ENCODE measurements at regions not wholly inside any gene's neighbourhood (a gene's known extent, or its start where the extent isn't known, plus 50 kb on each side); places are given as distances from the start of the nearest gene placed in this dataset.

DNA sequence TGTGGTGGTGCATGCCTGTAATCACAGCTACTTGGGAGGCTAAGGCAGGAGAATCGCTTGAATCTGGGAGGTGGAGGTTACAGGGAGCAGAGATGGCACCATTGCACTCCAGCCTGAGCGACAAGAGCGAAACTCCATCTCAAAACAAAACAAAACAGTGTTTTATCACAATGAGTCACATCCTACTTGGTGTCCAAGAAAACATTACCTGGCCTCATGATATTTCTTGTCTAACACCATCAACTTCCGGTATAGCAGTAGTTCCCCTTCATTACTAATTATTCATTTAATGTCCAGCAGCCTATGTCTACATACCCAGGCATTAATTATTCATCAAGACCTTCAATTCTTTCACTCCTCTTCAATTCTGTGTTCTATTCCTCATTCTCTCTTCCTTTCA is 115.5 kb downstream of the CCDC59 start:
- WGBS (ENCODE audit: insufficient coverage): 92% methylated on average over 2 of the region's 4 CpGs
- Mint-ChIP-seq H3K4me3 (no peak overlapping the region), H3K27me3 (no peaks in the 10 kb centered on the region), H3K27ac (no peak overlapping the region), H3K9me3 (ENCODE audit: insufficient read depth) (peaks cover 4% of the 10 kb centered on the region), H3K4me1 (no peaks in the 10 kb centered on the region)
- no peak for TF ChIP-seq EZH2 (IDR thresholded peaks at IDR 0.05; ENCODE audit: borderline replicate concordance, insufficient read depth, low read depth, low read length, poor library complexity, severe bottlenecking)
- TF ChIP-seq, protein P1, sequence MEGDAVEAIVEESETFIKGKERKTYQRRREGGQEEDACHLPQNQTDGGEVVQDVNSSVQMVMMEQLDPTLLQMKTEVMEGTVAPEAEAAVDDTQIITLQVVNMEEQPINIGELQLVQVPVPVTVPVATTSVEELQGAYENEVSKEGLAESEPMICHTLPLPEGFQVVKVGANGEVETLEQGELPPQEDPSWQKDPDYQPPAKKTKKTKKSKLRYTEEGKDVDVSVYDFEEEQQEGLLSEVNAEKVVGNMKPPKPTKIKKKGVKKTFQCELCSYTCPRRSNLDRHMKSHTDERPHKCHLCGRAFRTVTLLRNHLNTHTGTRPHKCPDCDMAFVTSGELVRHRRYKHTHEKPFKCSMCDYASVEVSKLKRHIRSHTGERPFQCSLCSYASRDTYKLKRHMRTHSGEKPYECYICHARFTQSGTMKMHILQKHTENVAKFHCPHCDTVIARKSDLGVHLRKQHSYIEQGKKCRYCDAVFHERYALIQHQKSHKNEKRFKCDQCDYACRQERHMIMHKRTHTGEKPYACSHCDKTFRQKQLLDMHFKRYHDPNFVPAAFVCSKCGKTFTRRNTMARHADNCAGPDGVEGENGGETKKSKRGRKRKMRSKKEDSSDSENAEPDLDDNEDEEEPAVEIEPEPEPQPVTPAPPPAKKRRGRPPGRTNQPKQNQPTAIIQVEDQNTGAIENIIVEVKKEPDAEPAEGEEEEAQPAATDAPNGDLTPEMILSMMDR (IDR thresholded peaks at IDR 0.05): no peak
- Histone ChIP-seq H3K9ac (ENCODE audit: low read length) (no peak overlapping the region), H2AFZ (ENCODE audit: insufficient read depth, low read depth, low read length, poor library complexity, severe bottlenecking) (no peak overlapping the region), H4K20me1 (ENCODE audit: control insufficient read depth, insufficient read depth, low read length, poor library complexity, severe bottlenecking) (no peaks in the 10 kb centered on the region), H3K4me1 (ENCODE audit: control insufficient read depth in 2 of 2, insufficient read depth in 2 of 2, low read length in 2 of 2) (no peaks in the 10 kb centered on the region), H3K9me3 (ENCODE audit: control extremely low read depth in 1 of 3, control insufficient read depth in 2 of 3, insufficient read depth in 1 of 3, low read length in 2 of 3) (peaks cover 0 to 4% (median 1%) of the 10 kb centered on the region in 3 donors), H3K27ac (ENCODE audit: low read length in 2 of 2) (no peak overlapping the region), H3K4me2 (replicated peaks; ENCODE audit: low read depth, low read length, poor library complexity, severe bottlenecking) (no peak overlapping the region), H3K36me3 (replicated peaks in 1 of 2; ENCODE audit: control extremely low read depth in 1 of 2, control insufficient read depth in 1 of 2, extremely low read depth in 1 of 2, insufficient read depth in 2 of 2, low read length in 1 of 2) (no peaks in the 10 kb centered on the region), H3K79me2 (ENCODE audit: control insufficient read depth, insufficient read depth, low read length) (no peaks in the 10 kb centered on the region), H3K27me3 (replicated peaks in 1 of 4; ENCODE audit: control extremely low read depth in 1 of 4, control insufficient read depth in 3 of 4, insufficient read depth in 4 of 4, low read length in 3 of 4) (no peaks in the 10 kb centered on the region), H3K4me3 (ENCODE audit: control extremely low read depth in 1 of 5, extremely low read depth in 1 of 5, insufficient read depth in 1 of 5, low read depth in 2 of 5, low read length in 4 of 5) (no peak overlapping the region)
- ATAC-seq (ENCODE audit: low read depth) (no peak), DNase-seq (no peak)
- CTCF ChIA-PET: no interaction called here
- intact Hi-C loops (cut with micrococcal nuclease): no loop called here
- POLR2A ChIA-PET: no interaction called here

GRCh38 chr12:82225871-82226270 is 132.3 kb downstream of the CCDC59 start:
- intact Hi-C loops (cut with micrococcal nuclease): no loop called here
- TF ChIP-seq, protein P1 (IDR thresholded peaks at IDR 0.05): no peak
- no peak for TF ChIP-seq EZH2 (IDR thresholded peaks at IDR 0.05; ENCODE audit: borderline replicate concordance, insufficient read depth, low read depth, low read length, poor library complexity, severe bottlenecking)
- no peak overlapping the region for H3K27ac Mint-ChIP-seq
- Histone ChIP-seq H3K4me3 (ENCODE audit: control extremely low read depth in 1 of 5, extremely low read depth in 1 of 5, insufficient read depth in 1 of 5, low read depth in 2 of 5, low read length in 4 of 5) (no peak overlapping the region), H4K20me1 (ENCODE audit: control insufficient read depth, insufficient read depth, low read length, poor library complexity, severe bottlenecking) (no peaks in the 10 kb centered on the region), H3K36me3 (replicated peaks in 1 of 2; ENCODE audit: control extremely low read depth in 1 of 2, control insufficient read depth in 1 of 2, extremely low read depth in 1 of 2, insufficient read depth in 2 of 2, low read length in 1 of 2) (no peaks in the 10 kb centered on the region), H3K9me3 (ENCODE audit: control extremely low read depth in 1 of 3, control insufficient read depth in 2 of 3, insufficient read depth in 1 of 3, low read length in 2 of 3) (peaks cover 0 to 3% (median 1%) of the 10 kb centered on the region in 3 donors), H2AFZ (ENCODE audit: insufficient read depth, low read depth, low read length, poor library complexity, severe bottlenecking) (no peak overlapping the region), H3K79me2 (ENCODE audit: control insufficient read depth, insufficient read depth, low read length) (no peaks in the 10 kb centered on the region), H3K9ac (ENCODE audit: low read length) (no peak overlapping the region), H3K27ac (ENCODE audit: low read length in 2 of 2) (no peak overlapping the region), H3K4me2 (replicated peaks; ENCODE audit: low read depth, low read length, poor library complexity, severe bottlenecking) (no peak overlapping the region), H3K27me3 (replicated peaks in 1 of 4; ENCODE audit: control extremely low read depth in 1 of 4, control insufficient read depth in 3 of 4, insufficient read depth in 4 of 4, low read length in 3 of 4) (no peaks in the 10 kb centered on the region), H3K4me1 (ENCODE audit: control insufficient read depth in 2 of 2, insufficient read depth in 2 of 2, low read length in 2 of 2) (no peaks in the 10 kb centered on the region)
- no peak for ATAC-seq (ENCODE audit: low read depth)
- no peak for DNase-seq
- H3K27me3 Mint-ChIP-seq: no peaks in the 10 kb centered on the region
- no peaks in the 10 kb centered on the region for H3K4me1 Mint-ChIP-seq
- peaks cover 7% of the 10 kb centered on the region for H3K9me3 Mint-ChIP-seq (ENCODE audit: insufficient read depth)
- ChIA-PET CTCF (no interaction called here), POLR2A (no interaction called here)
- H3K4me3 Mint-ChIP-seq: no peak overlapping the region
